ENCODE measurements at regions not wholly inside any gene's neighbourhood (a gene's known extent, or its start where the extent isn't known, plus 50 kb on each side); places are given as distances from the start of the nearest gene placed in this dataset.

GRCh38 chr9:126223798-126224531 is 102.7 kb upstream of the MVB12B start:
- no peak for DNase-seq
- TF ChIP-seq CTCF (IDR thresholded peaks at IDR 0.05) (no peak), POLR2A (IDR thresholded peaks at IDR 0.05) (no peak)

GRCh38 chr9:126225611-126226609 is 100.7 kb upstream of the MVB12B start:
- ATAC-seq (no peak), DNase-seq (no peak)
- no peak overlapping the region for H3K27ac ChIP-seq
- no peak for TF ChIP-seq CTCF (IDR thresholded peaks at IDR 0.05)
- TF ChIP-seq POLR2A (IDR thresholded peaks at IDR 0.05): no peak
- H3K9me3 ChIP-seq: no peaks in the 10 kb centered on the region
- H3K36me3 ChIP-seq: no peaks in the 10 kb centered on the region
- WGBS (ENCODE audit: insufficient coverage, low coverage, low lambda C conversion rate, missing lambda C conversion rate): 64% methylated on average over 11 of the region's 18 CpGs
- intact Hi-C loops (cut with DNase I): no loop called here
- peaks cover 0 to 14% of the 10 kb centered on the region in 2 donors for H3K27me3 ChIP-seq
- H3K4me1 ChIP-seq: no peaks in the 10 kb centered on the region
- H3K4me3 ChIP-seq: no peak overlapping the region

More at GRCh38 chr9:126223798-126224531, 102.7 kb upstream of the MVB12B start:
- WGBS (ENCODE audit: insufficient coverage, low coverage, low lambda C conversion rate, missing lambda C conversion rate): 52% methylated on average over 3 of the region's 6 CpGs
- H3K27ac ChIP-seq: no peak overlapping the region
- ATAC-seq: no peak
- H3K4me1 ChIP-seq: no peaks in the 10 kb centered on the region
- no peak overlapping the region for H3K4me3 ChIP-seq
- intact Hi-C loops (cut with DNase I): no loop called here
- no peaks in the 10 kb centered on the region for H3K36me3 ChIP-seq
- peaks cover 0 to 14% of the 10 kb centered on the region in 2 donors for H3K27me3 ChIP-seq
- no peaks in the 10 kb centered on the region for H3K9me3 ChIP-seq

GRCh38 chr9:126226991-126227936 is 99.4 kb upstream of the MVB12B start:
- Histone ChIP-seq H3K4me3 (no peak overlapping the region), H3K36me3 (no peaks in the 10 kb centered on the region), H3K27me3 (peaks cover 0 to 8% of the 10 kb centered on the region in 2 donors), H3K9me3 (no peaks in the 10 kb centered on the region), H3K4me1 (no peaks in the 10 kb centered on the region), H3K27ac (no peak overlapping the region)
- DNase-seq (no peak), ATAC-seq (no peak)
- intact Hi-C loops (cut with DNase I): no loop called here
- no peak for TF ChIP-seq CTCF (IDR thresholded peaks at IDR 0.05)
- no peak for TF ChIP-seq POLR2A (IDR thresholded peaks at IDR 0.05)
- WGBS (ENCODE audit: insufficient coverage, low coverage, low lambda C conversion rate, missing lambda C conversion rate): 84% methylated on average over 22 of the region's 27 CpGs

- H3K27me3 ChIP-seq: no peaks in the 10 kb centered on the region
- ATAC-seq (no peak), DNase-seq (no peak)
- TF ChIP-seq POLR2A (IDR thresholded peaks at IDR 0.05) (no peak), CTCF (IDR thresholded peaks at IDR 0.05) (no peak)
- no peaks in the 10 kb centered on the region for H3K4me1 ChIP-seq
- H3K36me3 ChIP-seq: no peaks in the 10 kb centered on the region
- intact Hi-C loops (cut with DNase I): no loop called here
- H3K9me3 ChIP-seq: no peaks in the 10 kb centered on the region
- WGBS (ENCODE audit: insufficient coverage, low coverage, low lambda C conversion rate, missing lambda C conversion rate): 87% methylated on average over 5 of the region's 14 CpGs
- no peak overlapping the region for H3K27ac ChIP-seq
- H3K4me3 ChIP-seq: no peak overlapping the region
Observed at GRCh38 chr9:126228111-126228780, 98.4 kb upstream of the MVB12B start.

All from right lobe of liver (tissue), 6 donors.